Neural crest cell (in vitro differentiated cells): ENCODE measurements at regions not wholly inside any gene's neighbourhood (a gene's known extent, or its start where the extent isn't known, plus 50 kb on each side); places are given as distances from the start of the nearest gene placed in this dataset. TPM values are rescaled to one million over a fixed set of nuclear protein-coding genes. Genes with fewer than 3 reads are reported as not detected.

Experiments
- microRNA-seq: library from miRNA; unstranded; fragments of <30 nt; microRNA quantifications from one replicate; pipeline ENCODE4, GENCODE V29; 2020

Small RNA genes lying in the stretch of these regions (microRNA-seq; reads per million reads assigned to microRNA genes)
- gene MIR587 = not detected
